HUDEP-2 (cell line): ENCODE measurements at regions not wholly inside any gene's neighbourhood (a gene's known extent, or its start where the extent isn't known, plus 50 kb on each side); places are given as distances from the start of the nearest gene placed in this dataset.
"Not testable (repeated sequence)": the region's sequence is repeated elsewhere in the genome, so short reads cannot be mapped to it uniquely, and the experiment has no call there.

Source experiments
- DNase-seq, 76 experiments: peaks; one replicate each; lab custom pipeline; 2025; ENCODE audit not compliant: unreplicated experiment in 76 of 76; lab: John Stamatoyannopoulos, UW

DNA sequence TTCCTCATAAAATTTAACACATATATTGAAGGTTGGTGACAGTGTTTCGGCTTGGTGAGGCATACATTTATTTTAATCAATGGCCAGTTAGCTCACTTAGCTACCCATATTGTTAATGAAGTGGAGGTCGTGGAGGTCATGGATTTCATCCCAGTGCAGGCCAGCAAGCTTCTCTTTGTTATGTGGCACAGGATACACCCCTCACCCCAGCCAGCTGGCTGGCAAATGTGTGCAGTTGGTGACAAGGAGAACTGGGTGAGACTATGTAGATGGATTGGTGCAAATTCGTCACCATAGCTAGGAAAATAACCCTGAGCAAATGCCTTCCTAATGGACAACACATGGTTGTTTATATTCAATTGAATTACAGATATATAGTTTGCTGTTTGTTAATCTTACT lies 50.5 kb upstream of the FOXP2 start:
- no peak for DNase-seq

- DNase-seq: no peak
Observed at GRCh38 chr7:114363292-114363691, 51.3 kb upstream of the FOXP2 start.

- DNase-seq: no peak
Observed at GRCh38 chr7:114358911-114359310, 55.7 kb upstream of the FOXP2 start.

- DNase-seq: no peak
Observed at GRCh38 chr7:114356133-114356532, 58.5 kb upstream of the FOXP2 start.

DNA sequence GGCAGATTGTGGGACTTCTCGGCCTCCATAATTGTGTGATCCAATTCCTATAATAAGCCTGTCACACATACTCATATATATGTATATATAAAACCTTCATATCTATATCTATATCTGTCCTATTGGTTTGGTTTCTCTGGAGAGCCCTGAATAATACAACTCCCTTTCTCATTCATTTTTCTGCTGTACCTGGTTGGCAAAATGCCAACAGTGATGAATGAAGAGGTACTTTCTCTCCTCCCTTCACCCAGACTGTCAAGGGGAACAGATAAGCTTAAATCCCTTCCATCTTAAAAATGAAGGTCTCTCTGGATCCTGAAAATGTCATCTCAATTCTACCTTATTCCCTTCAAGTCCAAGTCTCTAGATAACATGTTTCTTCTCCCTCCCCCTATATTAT lies 60.3 kb upstream of the FOXP2 start:
- no peak for DNase-seq

GRCh38 chr7:114345494-114345893 lies 69.1 kb upstream of the FOXP2 start:
- DNase-seq: no peak

DNA sequence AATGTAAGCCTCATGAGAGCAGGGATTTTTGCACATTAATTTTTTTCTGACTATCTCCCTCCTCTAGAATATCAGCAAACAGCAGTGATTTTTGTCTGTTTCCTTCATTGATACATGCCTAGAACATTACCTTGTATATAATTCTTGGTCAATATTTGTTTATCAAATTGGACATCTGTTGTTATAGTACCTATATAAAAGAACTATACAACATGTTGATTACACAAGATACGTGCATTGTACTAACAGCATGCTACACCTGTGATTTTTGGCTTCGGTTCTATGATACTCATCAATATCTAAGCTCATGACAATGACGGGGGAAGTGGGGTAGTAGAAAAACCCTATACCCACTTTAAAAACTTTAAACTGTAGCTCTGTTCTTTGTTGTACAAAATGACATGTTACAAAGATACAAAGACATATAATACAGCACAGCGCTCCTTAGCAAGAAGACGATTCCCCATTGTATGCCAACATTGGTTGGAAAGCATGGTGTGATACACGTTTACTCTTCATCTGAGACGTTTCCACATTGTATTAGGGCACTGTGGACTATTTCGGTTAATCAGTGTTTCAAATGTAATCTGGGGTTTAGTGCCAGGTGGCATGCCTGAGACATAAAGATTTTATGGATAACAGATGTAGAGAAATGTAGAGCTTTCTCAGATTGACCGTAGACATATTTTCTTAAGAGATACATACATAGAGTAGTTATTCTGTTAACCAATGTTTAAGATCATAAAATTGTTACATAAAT lies 70.5 kb upstream of the FOXP2 start:
- no peak for DNase-seq

- no peak for DNase-seq
Observed at GRCh38 chr7:114342431-114343179, 72.0 kb upstream of the FOXP2 start.

DNA sequence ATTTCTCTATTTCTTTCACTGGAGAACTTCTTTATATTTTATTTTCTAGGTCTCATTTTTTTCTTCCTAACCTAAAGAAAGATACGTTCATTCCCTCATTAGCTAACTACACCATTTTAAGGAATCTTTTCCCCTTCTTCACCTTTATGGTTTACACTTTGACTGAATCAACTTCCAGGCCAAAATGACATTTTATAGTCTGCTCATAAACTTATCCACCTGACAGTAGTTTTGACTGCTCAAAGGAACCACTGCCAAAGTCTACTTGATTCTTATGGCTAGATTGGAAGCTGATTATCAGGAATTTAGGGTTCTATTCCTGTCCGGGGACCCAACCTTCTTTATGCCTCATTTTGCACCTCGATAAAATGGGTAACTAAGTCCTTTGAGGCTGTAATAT lies 73.0 kb upstream of the FOXP2 start:
- no peak for DNase-seq

DNA sequence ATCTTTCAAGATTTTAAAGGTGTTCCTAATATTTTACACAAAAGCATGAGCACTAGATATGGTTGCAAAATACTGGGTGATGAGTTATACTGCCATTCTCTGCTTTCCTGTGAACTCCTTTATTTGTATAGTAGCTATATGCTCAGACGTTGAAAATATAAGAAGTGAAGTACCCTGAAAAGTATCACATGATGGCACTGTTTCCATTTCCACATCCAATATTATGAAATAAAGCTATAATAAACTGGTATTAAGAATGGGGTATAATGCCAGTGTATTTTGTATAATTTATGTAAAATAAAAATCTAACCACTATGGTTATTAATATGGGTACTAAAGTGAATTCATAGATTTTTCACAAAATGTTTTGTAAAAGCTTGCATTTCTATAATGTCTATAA lies 79.6 kb upstream of the FOXP2 start:
- no peak for DNase-seq

DNA sequence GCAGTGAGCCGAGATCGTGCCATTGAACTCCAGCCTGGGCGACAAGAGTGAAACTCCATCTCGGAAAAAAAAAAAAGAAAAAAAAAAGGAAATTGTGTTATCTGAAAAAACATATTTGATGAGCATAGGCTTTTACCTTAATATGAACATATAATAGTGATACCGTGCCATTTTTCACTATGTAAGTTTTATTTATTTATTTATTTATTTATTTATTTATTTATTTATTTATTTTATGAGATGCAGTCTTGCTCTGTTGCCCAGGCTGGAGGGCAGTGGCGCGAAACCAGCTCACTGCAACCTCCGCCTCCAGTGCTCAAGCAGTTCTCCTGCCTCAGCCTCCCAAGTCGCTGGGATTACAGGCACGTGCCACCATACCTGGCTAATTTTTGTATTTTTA lies 85.2 kb upstream of the FOXP2 start:
- DNase-seq: not testable (repeated sequence)

- DNase-seq: no peak
Observed at GRCh38 chr7:114317450-114318098, 97.0 kb upstream of the FOXP2 start.

- no peak for DNase-seq
Observed at GRCh38 chr7:114312649-114313048, 102.0 kb upstream of the FOXP2 start.

GRCh38 chr7:114310345-114311110 lies 104.1 kb upstream of the FOXP2 start:
- DNase-seq: no peak

- no peak for DNase-seq
Observed at GRCh38 chr7:114309729-114310128, 104.9 kb upstream of the FOXP2 start.

DNA sequence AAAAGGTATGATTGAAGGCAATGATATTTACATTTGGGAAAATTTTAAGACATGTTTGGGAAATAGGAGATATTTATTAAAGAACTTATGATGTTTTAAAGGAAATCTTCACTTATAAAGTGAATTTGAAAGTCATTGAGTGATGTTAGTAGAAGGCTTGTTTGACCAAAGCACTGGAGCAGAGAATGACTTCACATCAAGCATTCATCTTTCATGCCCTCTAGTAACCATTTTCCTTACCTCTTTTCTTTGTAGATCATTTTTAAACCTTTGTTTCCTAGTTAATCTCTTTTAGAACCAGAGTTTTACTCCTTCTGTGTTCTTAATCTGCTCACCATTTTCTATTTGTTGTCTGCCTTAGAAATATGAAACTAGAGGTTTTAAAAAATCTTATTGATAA lies 111.3 kb upstream of the FOXP2 start:
- no peak for DNase-seq

- DNase-seq: no peak
Observed at GRCh38 chr7:114302858-114303257, 111.8 kb upstream of the FOXP2 start.

- DNase-seq: no peak
Observed at GRCh38 chr7:114298011-114298410, 116.6 kb upstream of the FOXP2 start.

DNA sequence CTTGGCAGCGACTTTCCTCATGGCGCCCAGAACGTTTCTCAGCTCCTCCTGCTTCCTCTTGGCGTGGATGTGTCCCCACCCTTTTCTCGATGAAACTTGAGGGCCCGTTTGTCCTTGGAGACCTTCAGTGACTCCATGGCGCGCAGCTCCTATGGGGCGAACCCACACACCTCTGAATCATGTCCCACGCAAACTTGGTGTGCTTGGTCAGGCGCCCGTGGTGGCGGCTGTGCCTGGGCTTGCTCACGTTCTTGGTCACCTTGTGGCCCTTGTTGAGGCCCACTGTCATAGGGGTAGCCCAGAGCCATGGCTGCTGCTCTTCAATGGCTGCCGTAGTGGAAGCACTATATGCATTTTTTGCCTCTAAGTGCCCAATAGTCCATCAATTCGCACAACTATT lies 117.5 kb upstream of the FOXP2 start:
- no peak for DNase-seq

DNA sequence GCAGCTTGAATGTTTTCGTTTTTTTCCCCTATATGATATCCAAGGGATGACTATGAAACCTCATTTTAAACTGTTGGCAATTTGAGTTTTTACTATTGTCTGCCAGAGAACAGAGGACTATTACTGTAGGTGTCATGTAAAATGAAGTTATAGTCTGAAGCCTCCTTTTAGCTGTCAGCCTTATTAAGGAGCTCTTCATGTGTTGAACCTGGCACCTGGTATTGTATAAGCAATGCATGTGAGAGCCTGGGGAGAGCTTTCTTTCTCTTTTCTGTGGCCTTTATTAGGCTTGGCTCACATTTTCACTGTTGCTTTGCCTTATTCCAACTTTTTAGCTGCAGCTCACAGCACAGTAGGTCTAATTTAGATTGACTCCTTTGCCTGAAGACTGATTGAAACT lies 119.1 kb upstream of the FOXP2 start:
- no peak for DNase-seq

GRCh38 chr7:114294036-114294435 lies 120.6 kb upstream of the FOXP2 start:
- peak in 2 of 76 experiments; percentile 6 to 41 for DNase-seq
